Inflammatory macrophage treated with lipopolysaccharide for 1 hour (primary cell): ENCODE measurements at regions not wholly inside any gene's neighbourhood (a gene's known extent, or its start where the extent isn't known, plus 50 kb on each side); places are given as distances from the start of the nearest gene placed in this dataset.
"Not testable (repeated sequence)": the region's sequence is repeated elsewhere in the genome, so short reads cannot be mapped to it uniquely, and the experiment has no call there.

Experiments used
- DNase-seq, 2 donors: peaks; one replicate each; pipeline ENCODE4 v3.0.0-alpha.2; 2020 to 2022

- no peak for DNase-seq
Observed at GRCh38 chr7:115349635-115350034, 427.7 kb downstream of the MDFIC start.

- DNase-seq, result no peak
Observed at GRCh38 chr7:115346685-115347084, 424.8 kb downstream of the MDFIC start.

- no peak for DNase-seq
Observed at GRCh38 chr7:115340828-115341227, 418.9 kb downstream of the MDFIC start.

DNA sequence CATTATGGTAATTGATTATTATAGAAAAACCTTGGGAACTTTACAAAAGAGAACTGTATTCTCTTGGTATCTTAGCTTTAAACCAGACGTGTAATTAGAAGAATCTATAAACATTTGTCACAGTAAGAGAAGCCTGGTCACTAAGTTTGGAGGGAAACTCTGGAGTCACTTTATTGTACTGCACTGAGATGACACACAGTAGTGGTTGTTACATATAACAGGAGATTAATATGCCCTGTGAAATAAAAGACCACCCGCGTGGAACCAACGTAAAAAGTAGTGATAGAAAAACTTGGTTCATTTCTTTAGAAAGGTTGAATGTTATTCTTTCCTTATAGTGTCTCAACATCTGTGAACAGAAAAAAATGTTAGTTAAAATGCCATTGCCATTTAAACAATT lies 416.1 kb downstream of the MDFIC start:
- DNase-seq, result no peak

DNA sequence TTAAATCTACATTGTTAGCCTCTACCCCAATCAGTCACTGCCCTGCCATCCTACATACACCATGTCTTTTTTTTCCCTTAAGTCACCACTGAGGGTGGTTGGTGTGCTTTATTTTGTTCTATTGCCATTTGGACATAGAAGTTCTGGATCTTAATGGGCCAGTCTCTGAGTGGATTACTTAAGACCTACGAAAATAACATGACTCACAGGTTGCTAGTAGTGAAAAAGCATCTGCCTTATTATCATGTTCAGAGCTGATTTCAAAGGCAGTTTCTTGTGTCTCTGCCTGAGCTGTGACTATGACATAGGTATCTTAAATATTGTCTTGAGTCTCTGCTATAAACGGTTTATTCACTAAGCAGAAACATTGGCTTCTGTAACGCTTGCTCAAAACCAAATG lies 410.8 kb downstream of the MDFIC start:
- no peak for DNase-seq

DNA sequence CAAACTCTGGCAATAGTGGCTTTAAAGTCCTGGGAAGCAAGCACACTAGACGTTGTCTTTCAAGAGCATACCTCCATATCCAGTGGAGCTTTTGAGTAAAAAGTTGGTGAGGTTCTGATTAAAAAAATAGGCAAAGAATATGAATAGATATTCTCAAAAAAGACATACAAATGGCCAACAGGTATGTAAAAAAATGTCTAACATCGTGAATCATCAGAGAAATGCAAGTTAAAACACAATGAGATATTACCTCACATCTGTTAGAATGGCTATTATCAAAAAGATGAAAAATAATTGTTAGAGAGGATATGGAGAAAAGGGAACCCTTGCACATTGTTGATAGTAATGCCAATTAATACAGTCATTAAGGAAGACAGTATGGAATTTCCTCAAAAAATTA lies 407.1 kb downstream of the MDFIC start:
- DNase-seq, result no peak

GRCh38 chr7:115328018-115328417 lies 406.1 kb downstream of the MDFIC start:
- no peak for DNase-seq

DNA sequence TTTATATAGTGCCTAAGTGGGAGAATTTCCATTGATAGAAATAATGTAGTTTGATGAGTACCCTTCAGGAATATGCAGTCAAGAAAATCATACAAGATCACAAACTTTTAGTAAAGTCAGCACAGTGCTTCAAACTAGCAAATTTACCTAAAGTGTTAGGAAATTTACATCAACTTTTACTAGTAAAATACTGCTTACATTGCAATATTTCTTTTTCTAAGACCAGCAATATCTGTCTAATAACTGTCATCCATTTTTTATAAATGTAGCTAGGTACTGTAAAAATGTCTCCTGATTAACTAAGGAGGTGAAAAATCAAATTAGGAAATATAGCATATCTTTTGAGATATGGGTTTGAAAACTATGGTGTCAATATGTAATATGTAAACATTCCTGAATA lies 405.4 kb downstream of the MDFIC start:
- no peak for DNase-seq

DNA sequence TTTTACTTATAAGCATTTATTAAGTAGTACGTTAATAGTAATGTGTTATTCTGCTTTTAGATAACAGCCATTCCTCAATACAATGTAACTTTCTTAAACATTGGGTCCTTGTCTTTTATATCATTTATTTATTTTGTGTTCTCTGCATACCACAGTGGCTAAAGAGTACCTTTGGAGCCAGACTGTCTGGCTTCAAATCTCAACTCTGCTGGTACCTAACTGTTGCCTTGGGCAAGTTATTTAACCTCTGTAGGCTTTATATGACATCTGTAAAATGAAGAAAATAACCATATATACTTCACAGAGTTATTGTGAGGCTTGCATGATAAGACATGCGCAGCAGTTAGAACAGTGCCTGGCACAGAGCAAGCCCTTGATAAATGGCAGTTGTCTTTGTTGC lies 397.6 kb downstream of the MDFIC start:
- no peak for DNase-seq

GRCh38 chr7:115310316-115310715 lies 388.4 kb downstream of the MDFIC start:
- DNase-seq, result peak; percentile 22 to 59

GRCh38 chr7:115306586-115306985 lies 384.7 kb downstream of the MDFIC start:
- no peak for DNase-seq

- DNase-seq, result no peak
Observed at GRCh38 chr7:115300231-115300870, 378.5 kb downstream of the MDFIC start.

- DNase-seq, result no peak
Observed at GRCh38 chr7:115299397-115300037, 377.6 kb downstream of the MDFIC start.

- DNase-seq, result no peak
Observed at GRCh38 chr7:115297656-115298055, 375.8 kb downstream of the MDFIC start.

GRCh38 chr7:115293628-115294240 lies 371.8 kb downstream of the MDFIC start:
- DNase-seq, result no peak

- no peak for DNase-seq
Observed at GRCh38 chr7:115292381-115292780, 370.5 kb downstream of the MDFIC start.

- no peak for DNase-seq
Observed at GRCh38 chr7:115289971-115290370, 368.1 kb downstream of the MDFIC start.

DNA sequence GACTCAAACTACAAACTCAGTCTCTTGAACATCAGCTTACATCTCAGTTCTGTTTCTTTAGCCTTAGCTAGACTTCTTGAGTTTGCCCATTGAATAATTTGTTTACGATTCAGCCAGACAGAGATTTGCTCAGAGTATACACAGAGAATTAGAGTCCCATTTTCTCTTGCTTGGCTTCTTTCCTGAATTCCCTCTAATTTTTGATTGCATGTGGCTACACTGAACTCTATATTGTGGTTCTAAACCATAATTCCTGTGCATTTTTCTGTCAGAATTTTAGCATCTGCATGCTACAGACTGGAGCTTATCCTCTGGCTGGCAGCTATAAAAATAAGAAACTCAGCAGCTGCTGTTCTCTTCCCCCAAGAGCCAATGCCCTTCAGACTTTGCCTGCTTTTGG lies 354.9 kb downstream of the MDFIC start:
- no peak for DNase-seq

- DNase-seq, result not testable (repeated sequence)
Observed at GRCh38 chr7:115273855-115274254, 352.0 kb downstream of the MDFIC start.

DNA sequence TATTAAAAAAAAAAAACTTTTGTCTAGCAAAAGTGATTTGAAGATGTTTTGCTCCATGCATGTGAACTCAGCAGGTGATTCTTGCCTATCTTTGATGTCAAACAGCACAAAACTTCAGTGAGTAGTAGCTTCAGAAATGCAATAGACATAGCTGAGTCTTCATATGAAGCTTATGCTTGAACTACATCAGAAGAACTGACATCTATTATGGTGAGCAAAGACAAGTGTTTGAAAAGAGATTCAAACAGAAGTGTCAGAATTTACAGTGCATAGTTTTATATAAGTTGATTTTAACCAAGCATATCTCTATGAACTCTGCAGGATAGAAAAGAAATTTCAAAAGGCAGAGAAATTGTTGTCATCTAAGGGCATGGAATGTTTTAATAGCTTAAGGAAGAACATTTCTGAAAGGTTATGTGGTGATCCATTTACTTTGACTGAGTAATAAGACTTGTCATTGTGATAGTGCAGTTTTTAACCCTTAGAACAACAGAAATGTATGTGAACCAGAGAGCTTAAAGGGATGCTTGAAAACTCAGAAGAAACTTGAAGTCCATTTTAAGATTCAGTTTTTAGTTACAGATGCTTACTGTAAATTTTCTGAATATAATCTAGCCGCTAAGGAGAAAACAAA lies 351.4 kb downstream of the MDFIC start:
- no peak for DNase-seq

GRCh38 chr7:115271332-115272235 lies 349.7 kb downstream of the MDFIC start:
- no peak for DNase-seq

DNA sequence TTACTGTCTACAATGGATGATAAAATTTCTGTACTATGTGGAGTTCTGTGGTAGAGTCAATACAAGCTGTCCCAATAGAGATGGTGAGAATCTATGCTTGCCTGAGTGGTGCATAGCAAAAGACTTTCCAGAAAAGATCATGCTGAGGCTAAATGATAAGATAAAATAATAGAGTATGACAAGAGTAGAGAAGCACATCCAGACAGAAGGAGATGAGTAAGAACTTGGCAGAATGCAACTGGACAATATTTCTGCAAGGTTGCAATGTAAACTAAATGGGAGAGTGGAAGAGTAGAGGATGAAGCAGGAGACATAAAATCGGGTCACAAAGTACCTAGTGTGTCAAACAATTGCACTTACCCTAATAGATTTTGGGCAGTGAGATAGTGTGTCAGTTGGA lies 347.6 kb downstream of the MDFIC start:
- no peak for DNase-seq

DNA sequence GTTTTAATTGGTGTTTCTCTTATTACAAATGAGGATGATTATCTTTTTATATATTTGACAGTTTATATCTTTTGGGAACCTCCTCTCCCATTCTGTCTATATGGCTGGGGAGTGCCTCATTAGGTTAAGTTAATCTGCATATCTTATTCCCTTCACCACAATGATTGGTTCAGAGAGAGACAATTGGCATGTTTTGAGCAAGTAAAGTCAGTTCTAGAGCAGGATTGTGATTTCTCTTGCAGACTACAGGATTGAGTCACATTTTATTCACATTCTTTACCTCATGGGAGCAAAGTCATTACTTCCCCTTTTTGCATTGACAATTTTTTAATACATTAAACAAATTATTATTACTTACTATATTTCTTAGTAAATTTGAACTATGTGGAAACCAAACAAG lies 345.6 kb downstream of the MDFIC start:
- peak in 1 of 2 donors; percentile 3 for DNase-seq
